ENCODE measurements at regions not wholly inside any gene's neighbourhood (a gene's known extent, or its start where the extent isn't known, plus 50 kb on each side); places are given as distances from the start of the nearest gene placed in this dataset.

GRCh38 chr7:41787651-41788350 is 84.9 kb upstream of the INHBA start:
- DNase-seq, result no peak

GRCh38 chr7:41786944-41787343 is 84.1 kb upstream of the INHBA start:
- DNase-seq, result no peak

- DNase-seq, result no peak
These were observed 83.5 kb upstream of the INHBA start for GRCh38 chr7:41786404-41786803.

GRCh38 chr7:41785840-41786239 is 83.0 kb upstream of the INHBA start:
- no peak for DNase-seq

GRCh38 chr7:41785265-41785664 is 82.4 kb upstream of the INHBA start:
- no peak for DNase-seq

- DNase-seq, result no peak
These were observed 77.0 kb upstream of the INHBA start for GRCh38 chr7:41779918-41780317.

GRCh38 chr7:41777894-41778596 is 75.2 kb upstream of the INHBA start:
- no peak for DNase-seq

- DNase-seq, result no peak
These were observed 72.1 kb upstream of the INHBA start for GRCh38 chr7:41774966-41775365.

GRCh38 chr7:41773756-41774155 is 70.9 kb upstream of the INHBA start:
- DNase-seq, result no peak

- DNase-seq, result no peak
These were observed 68.8 kb upstream of the INHBA start for GRCh38 chr7:41771717-41772116.

- DNase-seq, result no peak
These were observed 66.3 kb upstream of the INHBA start for GRCh38 chr7:41769162-41769561.

- no peak for DNase-seq
These were observed 60.7 kb upstream of the INHBA start for GRCh38 chr7:41763626-41764025.

- no peak for DNase-seq
These were observed 59.8 kb upstream of the INHBA start for GRCh38 chr7:41762641-41763040.

GRCh38 chr7:41760293-41760692 is 57.4 kb upstream of the INHBA start:
- no peak for DNase-seq

- DNase-seq, result no peak
These were observed 55.4 kb upstream of the INHBA start for GRCh38 chr7:41758321-41758720.

GRCh38 chr7:41756650-41757182 is 53.8 kb upstream of the INHBA start:
- DNase-seq, result no peak

GRCh38 chr7:41755096-41755495 is 52.2 kb upstream of the INHBA start:
- DNase-seq, result no peak

GRCh38 chr7:41754046-41754445 is 51.2 kb upstream of the INHBA start:
- no peak for DNase-seq

Measured in activated T-cell treated with anti-CD3 and anti-CD28 coated beads, Interleukin-2, amount 50 U/mL, for 1 hour (primary cell).